ENCODE measurements at regions not wholly inside any gene's neighbourhood (a gene's known extent, or its start where the extent isn't known, plus 50 kb on each side); places are given as distances from the start of the nearest gene placed in this dataset.

DNA sequence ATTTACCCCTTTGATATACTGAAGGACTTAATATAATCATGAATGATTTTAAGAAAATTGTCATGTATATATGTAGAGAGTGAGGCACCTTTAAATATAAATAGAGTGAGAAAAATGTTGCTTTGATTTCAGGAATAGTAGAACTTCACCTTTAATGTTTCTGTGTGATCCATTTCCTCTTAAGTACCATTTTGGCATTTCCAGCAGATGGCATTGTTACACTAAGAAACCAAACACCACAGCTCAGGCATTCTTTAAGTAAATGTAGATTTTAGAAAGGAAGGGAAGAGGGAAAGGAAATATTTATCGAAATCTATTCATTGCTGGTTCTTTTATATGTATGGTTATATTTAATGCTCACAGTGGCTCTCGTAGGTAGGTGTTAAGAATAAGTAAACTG is 556.7 kb upstream of the FBXO33 start:
- Histone ChIP-seq H3K4me1 (ENCODE audit: control insufficient read depth in 1 of 2, insufficient read depth in 2 of 2, low read length in 2 of 2) (no peaks in the 10 kb centered on the region), H2BK120ac (ENCODE audit: insufficient read depth, low read length, poor library complexity) (no peak overlapping the region), H4K8ac (ENCODE audit: low read depth, low read length) (no peak overlapping the region), H3K27me3 (ENCODE audit: insufficient read depth, low read length) (no peaks in the 10 kb centered on the region), H3K4me2 (ENCODE audit: low read length) (no peak overlapping the region), H3K79me2 (ENCODE audit: control insufficient read depth, insufficient read depth, low read length, poor library complexity) (no peaks in the 10 kb centered on the region), H3K23ac (ENCODE audit: low read length) (no peak overlapping the region), H3K4me3 (ENCODE audit: low read depth, low read length) (no peak overlapping the region), H3K79me1 (ENCODE audit: low read length) (no peaks in the 10 kb centered on the region), H3K9me3 (ENCODE audit: insufficient read depth, low read depth, low read length) (no peaks in the 10 kb centered on the region), H2AFZ (ENCODE audit: insufficient read depth, low read length, poor library complexity) (no peak overlapping the region), H3K27ac (ENCODE audit: low read depth, low read length) (no peak overlapping the region), H4K12ac (ENCODE audit: low read depth, low read length) (no peak overlapping the region), H3K4ac (ENCODE audit: low read depth, low read length) (no peak overlapping the region), H2BK12ac (ENCODE audit: low read length) (no peak overlapping the region), H2BK5ac (ENCODE audit: low read depth, low read length, poor library complexity) (no peak overlapping the region), H4K91ac (ENCODE audit: low read depth, low read length) (no peak overlapping the region), H3K36me3 (ENCODE audit: control insufficient read depth in 1 of 2, insufficient read depth in 2 of 2, low read length in 2 of 2) (no peaks in the 10 kb centered on the region), H3K9ac (ENCODE audit: low read length) (no peak overlapping the region), H3K14ac (ENCODE audit: low read length) (no peak overlapping the region), H2AK5ac (ENCODE audit: low read length) (no peak overlapping the region), H3K18ac (ENCODE audit: low read length) (no peak overlapping the region)
- WGBS (ENCODE audit: extremely low coverage, insufficient coverage, insufficient read length), result no CpG with 5 or more reads among the region's 2 CpGs
- peak in 1 of 2 donors; percentile 39 for DNase-seq

DNA sequence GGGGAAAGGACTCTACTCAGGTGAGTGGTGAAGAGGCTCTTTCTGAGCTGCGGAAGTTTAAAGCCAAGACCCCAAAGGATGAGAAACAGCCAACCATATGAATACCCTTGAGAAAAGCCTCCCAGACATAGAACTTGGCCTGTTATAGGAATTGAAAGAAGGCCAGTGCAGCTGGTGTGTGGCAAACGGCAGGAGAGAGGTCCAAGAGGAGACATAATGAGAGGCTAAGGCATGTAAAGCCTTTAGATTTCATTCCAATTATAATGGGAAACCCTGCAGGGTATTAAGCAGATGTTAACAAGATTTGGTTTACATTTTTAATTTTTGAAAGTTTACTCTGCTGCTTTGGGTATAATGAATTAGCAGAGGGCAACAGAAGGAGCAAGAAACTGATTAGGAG is 552.1 kb upstream of the FBXO33 start:
- WGBS (ENCODE audit: extremely low coverage, insufficient coverage, insufficient read length), result no CpG with 5 or more reads among the region's 2 CpGs
- Histone ChIP-seq H3K23ac (ENCODE audit: low read length) (no peak overlapping the region), H3K79me1 (ENCODE audit: low read length) (no peaks in the 10 kb centered on the region), H4K91ac (ENCODE audit: low read depth, low read length) (no peak overlapping the region), H3K4me1 (ENCODE audit: control insufficient read depth in 1 of 2, insufficient read depth in 2 of 2, low read length in 2 of 2) (no peaks in the 10 kb centered on the region), H2AFZ (ENCODE audit: insufficient read depth, low read length, poor library complexity) (no peak overlapping the region), H3K27me3 (ENCODE audit: insufficient read depth, low read length) (no peaks in the 10 kb centered on the region), H3K79me2 (ENCODE audit: control insufficient read depth, insufficient read depth, low read length, poor library complexity) (no peaks in the 10 kb centered on the region), H3K4me2 (ENCODE audit: low read length) (no peak overlapping the region), H3K36me3 (ENCODE audit: control insufficient read depth in 1 of 2, insufficient read depth in 2 of 2, low read length in 2 of 2) (no peaks in the 10 kb centered on the region), H3K4me3 (ENCODE audit: low read depth, low read length) (no peak overlapping the region), H2BK12ac (ENCODE audit: low read length) (no peak overlapping the region), H3K18ac (ENCODE audit: low read length) (no peak overlapping the region), H2BK120ac (ENCODE audit: insufficient read depth, low read length, poor library complexity) (no peak overlapping the region), H3K14ac (ENCODE audit: low read length) (no peak overlapping the region), H4K12ac (ENCODE audit: low read depth, low read length) (no peak overlapping the region), H3K9me3 (ENCODE audit: insufficient read depth, low read depth, low read length) (no peaks in the 10 kb centered on the region), H3K9ac (ENCODE audit: low read length) (no peak overlapping the region), H2AK5ac (ENCODE audit: low read length) (no peak overlapping the region), H3K27ac (ENCODE audit: low read depth, low read length) (no peak overlapping the region), H4K8ac (ENCODE audit: low read depth, low read length) (no peak overlapping the region), H3K4ac (ENCODE audit: low read depth, low read length) (no peak overlapping the region), H2BK5ac (ENCODE audit: low read depth, low read length, poor library complexity) (no peak overlapping the region)
- DNase-seq, result no peak

DNA sequence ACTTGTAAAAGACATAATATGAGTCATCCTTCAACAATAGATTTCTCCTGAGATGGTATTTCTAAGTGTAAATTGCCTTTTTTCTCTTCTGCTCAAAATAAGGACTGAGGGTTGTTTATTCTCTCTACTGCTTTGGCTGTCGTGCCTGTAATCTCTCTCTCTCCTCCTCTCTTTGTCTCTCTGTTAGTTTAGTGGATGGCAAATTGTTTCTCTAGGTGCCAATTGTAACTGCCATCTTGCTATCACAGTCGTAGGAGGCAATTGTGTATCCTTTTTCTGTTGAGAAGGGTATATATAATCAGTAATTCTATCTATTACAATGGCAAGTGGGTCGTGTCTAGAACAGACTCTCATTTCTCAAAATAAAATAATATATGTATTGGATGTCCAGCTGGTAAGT is 545.0 kb upstream of the FBXO33 start:
- Histone ChIP-seq H3K27me3 (ENCODE audit: insufficient read depth, low read length) (no peaks in the 10 kb centered on the region), H3K18ac (ENCODE audit: low read length) (no peak overlapping the region), H4K91ac (ENCODE audit: low read depth, low read length) (no peak overlapping the region), H3K4ac (ENCODE audit: low read depth, low read length) (no peak overlapping the region), H3K79me1 (ENCODE audit: low read length) (no peaks in the 10 kb centered on the region), H3K36me3 (ENCODE audit: control insufficient read depth in 1 of 2, insufficient read depth in 2 of 2, low read length in 2 of 2) (no peaks in the 10 kb centered on the region), H3K9me3 (ENCODE audit: insufficient read depth, low read depth, low read length) (no peaks in the 10 kb centered on the region), H2AFZ (ENCODE audit: insufficient read depth, low read length, poor library complexity) (no peak overlapping the region), H4K8ac (ENCODE audit: low read depth, low read length) (no peak overlapping the region), H4K12ac (ENCODE audit: low read depth, low read length) (no peak overlapping the region), H2BK12ac (ENCODE audit: low read length) (no peak overlapping the region), H3K4me2 (ENCODE audit: low read length) (no peak overlapping the region), H2BK5ac (ENCODE audit: low read depth, low read length, poor library complexity) (no peak overlapping the region), H3K27ac (ENCODE audit: low read depth, low read length) (no peak overlapping the region), H3K9ac (ENCODE audit: low read length) (no peak overlapping the region), H3K4me3 (ENCODE audit: low read depth, low read length) (no peak overlapping the region), H2AK5ac (ENCODE audit: low read length) (no peak overlapping the region), H2BK120ac (ENCODE audit: insufficient read depth, low read length, poor library complexity) (no peak overlapping the region), H3K4me1 (ENCODE audit: control insufficient read depth in 1 of 2, insufficient read depth in 2 of 2, low read length in 2 of 2) (peaks cover 0 to 2% of the 10 kb centered on the region in 2 experiments), H3K79me2 (ENCODE audit: control insufficient read depth, insufficient read depth, low read length, poor library complexity) (no peaks in the 10 kb centered on the region), H3K23ac (ENCODE audit: low read length) (no peak overlapping the region), H3K14ac (ENCODE audit: low read length) (no peak overlapping the region)
- DNase-seq, result no peak
- no CpG with 5 or more reads among the region's 3 CpGs for WGBS (ENCODE audit: extremely low coverage, insufficient coverage, insufficient read length)

GRCh38 chr14:39974036-39974435 is 541.8 kb upstream of the FBXO33 start:
- Histone ChIP-seq H4K12ac (ENCODE audit: low read depth, low read length) (no peak overlapping the region), H3K4me2 (ENCODE audit: low read length) (no peak overlapping the region), H3K9me3 (ENCODE audit: insufficient read depth, low read depth, low read length) (no peaks in the 10 kb centered on the region), H2AK5ac (ENCODE audit: low read length) (no peak overlapping the region), H2BK5ac (ENCODE audit: low read depth, low read length, poor library complexity) (no peak overlapping the region), H3K14ac (ENCODE audit: low read length) (no peak overlapping the region), H3K79me1 (ENCODE audit: low read length) (no peaks in the 10 kb centered on the region), H3K18ac (ENCODE audit: low read length) (no peak overlapping the region), H3K27ac (ENCODE audit: low read depth, low read length) (no peak overlapping the region), H4K91ac (ENCODE audit: low read depth, low read length) (no peak overlapping the region), H4K8ac (ENCODE audit: low read depth, low read length) (no peak overlapping the region), H2BK120ac (ENCODE audit: insufficient read depth, low read length, poor library complexity) (no peak overlapping the region), H2BK12ac (ENCODE audit: low read length) (no peak overlapping the region), H3K9ac (ENCODE audit: low read length) (peak overlapping the region; percentile 39), H3K4ac (ENCODE audit: low read depth, low read length) (no peak overlapping the region), H3K27me3 (ENCODE audit: insufficient read depth, low read length) (no peaks in the 10 kb centered on the region), H3K23ac (ENCODE audit: low read length) (no peak overlapping the region), H3K79me2 (ENCODE audit: control insufficient read depth, insufficient read depth, low read length, poor library complexity) (no peaks in the 10 kb centered on the region), H2AFZ (ENCODE audit: insufficient read depth, low read length, poor library complexity) (no peak overlapping the region), H3K4me1 (ENCODE audit: control insufficient read depth in 1 of 2, insufficient read depth in 2 of 2, low read length in 2 of 2) (peaks cover 0 to 2% of the 10 kb centered on the region in 2 experiments), H3K4me3 (ENCODE audit: low read depth, low read length) (no peak overlapping the region), H3K36me3 (ENCODE audit: control insufficient read depth in 1 of 2, insufficient read depth in 2 of 2, low read length in 2 of 2) (no peaks in the 10 kb centered on the region)
- DNase-seq, result no peak
- WGBS (ENCODE audit: extremely low coverage, insufficient coverage, insufficient read length), result no CpG with 5 or more reads among the region's 1 CpG

All from trophoblast cell (in vitro differentiated cells and primary cell).